ENCODE measurements at regions not wholly inside any gene's neighbourhood (a gene's known extent, or its start where the extent isn't known, plus 50 kb on each side); places are given as distances from the start of the nearest gene placed in this dataset.

DNA sequence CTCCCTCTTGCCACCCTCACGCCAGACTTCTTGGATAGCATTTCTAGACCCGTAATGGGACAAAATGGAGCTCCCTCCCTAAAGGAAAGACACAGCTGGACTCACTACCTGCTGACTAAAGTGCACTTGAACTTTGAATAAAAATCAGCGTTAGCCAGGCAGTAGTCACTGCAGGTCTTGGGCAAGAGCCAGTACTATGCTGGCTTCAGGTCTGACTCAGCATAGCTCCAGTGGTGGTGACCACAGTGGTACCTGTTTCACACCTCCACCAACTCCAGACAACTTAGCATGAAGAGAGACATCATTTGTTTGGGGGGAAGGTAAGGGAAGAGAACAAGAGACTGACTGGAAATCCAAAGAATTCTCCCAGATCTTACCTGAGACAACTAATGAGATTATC lies 906.8 kb downstream of the GRIK2 start:
- WGBS (ENCODE audit: low lambda C conversion rate): 6% methylated on average over 3 of the region's 3 CpGs
- Histone ChIP-seq H3K4me2 (ENCODE audit: low read depth, low read length) (no peak overlapping the region), H3K27me3 (ENCODE audit: control insufficient read depth in 1 of 2, insufficient read depth in 2 of 2, low read length in 2 of 2) (no peaks in the 10 kb centered on the region), H3K27ac (ENCODE audit: extremely low read length, insufficient read depth, low read length) (no peak overlapping the region), H2AFZ (ENCODE audit: low read length) (no peak overlapping the region), H3K4me1 (ENCODE audit: insufficient read depth, low read length) (no peaks in the 10 kb centered on the region), H4K20me1 (ENCODE audit: insufficient read depth, low read length) (no peaks in the 10 kb centered on the region), H3K9me3 (ENCODE audit: low read length) (peaks cover 12% of the 10 kb centered on the region), H3K4me3 (replicated peaks in 1 of 3; ENCODE audit: insufficient read depth in 1 of 3, low read depth in 2 of 3, low read length in 3 of 3) (no peak overlapping the region), H3K9ac (ENCODE audit: insufficient read depth, low read depth, low read length) (no peak overlapping the region), H3K36me3 (replicated peaks in 1 of 2; ENCODE audit: control insufficient read depth in 1 of 2, insufficient read depth in 2 of 2, low read length in 2 of 2) (no peaks in the 10 kb centered on the region), H3K79me2 (ENCODE audit: insufficient read depth, low read length) (no peaks in the 10 kb centered on the region)
- TF ChIP-seq KLF13 (CRISPR knock-in tag; IDR thresholded peaks at IDR 0.05) (no peak), ZNF841 (CRISPR knock-in tag; IDR thresholded peaks at IDR 0.05; ENCODE audit: borderline replicate concordance) (no peak), ATF4 (CRISPR knock-in tag; IDR thresholded peaks at IDR 0.05) (no peak), AFF4 (CRISPR knock-in tag; IDR thresholded peaks at IDR 0.05) (no peak), AHR (CRISPR knock-in tag; IDR thresholded peaks at IDR 0.05) (no peak), ZNF570 (CRISPR knock-in tag; IDR thresholded peaks at IDR 0.05; ENCODE audit: borderline replicate concordance) (no peak), ZNF768 (CRISPR knock-in tag; IDR thresholded peaks at IDR 0.05) (no peak), ZSCAN12 (CRISPR knock-in tag; IDR thresholded peaks at IDR 0.05) (no peak)
- TF ChIP-seq, protein P1, sequence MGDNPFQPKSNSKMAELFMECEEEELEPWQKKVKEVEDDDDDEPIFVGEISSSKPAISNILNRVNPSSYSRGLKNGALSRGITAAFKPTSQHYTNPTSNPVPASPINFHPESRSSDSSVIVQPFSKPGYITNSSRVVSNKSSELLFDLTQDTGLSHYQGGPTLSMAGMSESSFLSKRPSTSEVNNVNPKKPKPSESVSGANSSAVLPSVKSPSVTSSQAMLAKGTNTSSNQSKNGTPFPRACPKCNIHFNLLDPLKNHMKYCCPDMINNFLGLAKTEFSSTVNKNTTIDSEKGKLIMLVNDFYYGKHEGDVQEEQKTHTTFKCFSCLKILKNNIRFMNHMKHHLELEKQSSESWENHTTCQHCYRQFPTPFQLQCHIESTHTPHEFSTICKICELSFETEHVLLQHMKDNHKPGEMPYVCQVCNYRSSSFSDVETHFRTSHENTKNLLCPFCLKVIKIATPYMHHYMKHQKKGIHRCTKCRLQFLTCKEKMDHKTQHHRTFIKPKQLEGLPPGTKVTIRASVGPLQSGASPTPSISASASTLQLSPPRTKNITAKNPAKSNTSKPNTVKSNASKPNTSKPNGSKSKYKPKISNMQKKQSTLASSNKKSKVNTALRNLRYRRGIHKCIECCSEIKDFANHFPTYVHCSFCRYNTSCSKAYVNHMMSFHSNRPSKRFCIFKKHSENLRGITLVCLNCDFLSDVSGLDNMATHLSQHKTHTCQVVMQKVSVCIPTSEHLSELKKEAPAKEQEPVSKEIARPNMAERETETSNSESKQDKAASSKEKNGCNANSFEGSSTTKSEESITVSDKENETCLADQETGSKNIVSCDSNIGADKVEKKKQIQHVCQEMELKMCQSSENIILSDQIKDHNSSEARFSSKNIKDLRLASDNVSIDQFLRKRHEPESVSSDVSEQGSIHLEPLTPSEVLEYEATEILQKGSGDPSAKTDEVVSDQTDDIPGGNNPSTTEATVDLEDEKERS (CRISPR knock-in tag; IDR thresholded peaks at IDR 0.05): no peak
- CTCF ChIA-PET (ENCODE audit: low intra/inter-chr PET ratio, low total read pairs): no interaction called here
- no peak for FAIRE-seq
- DNase-seq (ENCODE audit: low spot score): no peak
- intact Hi-C loops (cut with micrococcal nuclease; ENCODE audit: unreplicated experiment) (no loop called here), in situ Hi-C loops (cut with HindIII; ENCODE audit: extremely low pct_ligation_motif_present, low pct_unique_long_range_greater_than_20kb) (no loop called here)
- ATAC-seq: no peak
- POLR2A ChIA-PET: no interaction called here
- no TSS peak for BruUV-seq (replicated peaks)

All from HepG2 (cell line).